GM12878 (cell line): ENCODE measurements at regions not wholly inside any gene's neighbourhood (a gene's known extent, or its start where the extent isn't known, plus 50 kb on each side); places are given as distances from the start of the nearest gene placed in this dataset.
"Not testable (repeated sequence)": the region's sequence is repeated elsewhere in the genome, so short reads cannot be mapped to it uniquely, and the experiment has no call there.

Experiments
- ATAC-seq: fragments of 200-7000 bp; cut with Tn5 transposase; 3 replicates; pipeline ENCODE4 v1.9.1; 2020; ENCODE audit warnings: mild to moderate bottlenecking, moderate library complexity
- BruUV-seq: library from RNA; stranded (reverse); fragments of 400-500 nt; replicated peaks from 2 replicates; lab custom pipeline; 2021; lab: Mats Ljungman, UMichigan
- CTCF ChIA-PET: fragments of 300-600 bp; sonication (Branson Sonifier 250); formaldehyde crosslinking; extraction: SDS; loops from one replicate; lab custom pipeline; 2021; ENCODE audit warnings: inconsistent platforms; lab: Yijun Ruan, JAX
- POLR2A ChIA-PET: fragments of 350-600 bp; formaldehyde crosslinking; extraction: SDS; loops from one replicate; lab custom pipeline; 2021; ENCODE audit warnings: inconsistent platforms; lab: Charles Lee
- RAD21 ChIA-PET: fragments of 300-600 bp; sonication (Branson Sonifier 250); formaldehyde crosslinking; loops from one replicate; lab custom pipeline; 2023; ENCODE audit warnings: antibody characterized with exemption; ENCODE audit not compliant: unreplicated experiment; lab: Charles Lee
- SMC1A ChIA-PET: fragments of 300-600 bp; sonication (Branson Sonifier 250); formaldehyde crosslinking; loops from one replicate; lab custom pipeline; 2023; ENCODE audit not compliant: unreplicated experiment, uncharacterized antibody; lab: Charles Lee
- DNase-seq: peaks from one replicate; pipeline ENCODE4 v3.0.0-alpha.2; 2011; ENCODE audit warnings: low read depth, low spot score
- FAIRE-seq: peaks from 3 replicates; lab custom pipeline; 2011; peaks lifted over from hg19 to GRCh38; lab: Jason Lieb, UNC
- H2AFZ ChIP-seq: 2 replicates; pipeline ENCODE4 v1.6.0; 2011; ENCODE audit warnings: low read depth, low read length, control low read depth; ENCODE audit not compliant: control insufficient read depth
- H3K27ac ChIP-seq: 2 replicates; pipeline ENCODE4 v1.5.1; 2011; ENCODE audit warnings: control low read depth; ENCODE audit not compliant: control insufficient read depth, insufficient read depth
- H3K27me3 ChIP-seq, 2 experiments: replicated peaks in 1 of 2; 2 replicates each; pipeline versions ENCODE4 v1.6.0 to v1.6.1; 2011; ENCODE audit warnings: low read length in 1 of 2; ENCODE audit not compliant: control insufficient read depth in 2 of 2, insufficient read depth in 2 of 2
- H3K36me3 ChIP-seq, 2 experiments: 2 replicates each; pipeline ENCODE4 v1.5.1; 2011; ENCODE audit warnings: low read length in 1 of 2; ENCODE audit not compliant: control insufficient read depth in 2 of 2, insufficient read depth in 2 of 2
- H3K4me1 ChIP-seq: 2 replicates; pipeline ENCODE4 v1.6.1; 2011; ENCODE audit warnings: mild to moderate bottlenecking, low read length, moderate library complexity, mixed read lengths; ENCODE audit not compliant: control insufficient read depth, insufficient read depth
- H3K4me2 ChIP-seq: 2 replicates; pipeline ENCODE4 v1.6.0; 2011; ENCODE audit warnings: control low read depth; ENCODE audit not compliant: control insufficient read depth, insufficient read depth
- H3K4me3 ChIP-seq: fragments of 200-600 bp; sonication (generic); 2 replicates; pipeline ENCODE4 v1.5.1; 2016
- H3K79me2 ChIP-seq: 2 replicates; pipeline ENCODE4 v1.6.0; 2011; ENCODE audit warnings: low read length; ENCODE audit not compliant: control insufficient read depth, insufficient read depth
- H3K9ac ChIP-seq: 2 replicates; pipeline ENCODE4 v1.8.0; 2011; ENCODE audit warnings: low read length, control low read depth, mixed read lengths; ENCODE audit not compliant: control insufficient read depth, insufficient read depth
- H3K9me3 ChIP-seq: replicated peaks from 3 replicates; pipeline ENCODE4 v1.5.1; 2011; ENCODE audit warnings: mild to moderate bottlenecking, low read length; ENCODE audit not compliant: control insufficient read depth, insufficient read depth
- H4K20me1 ChIP-seq: 2 replicates; pipeline ENCODE4 v1.6.0; 2011; ENCODE audit not compliant: control insufficient read depth, insufficient read depth
- MYB ChIP-seq: fragments of 150-350 bp; IDR thresholded peaks from 2 replicates; pipeline ENCODE4 v1.6.1; 2014; ENCODE audit warnings: mild to moderate bottlenecking, low read depth, low read length, borderline replicate concordance
- NFYB ChIP-seq: IDR thresholded peaks from 2 replicates; pipeline ENCODE4 v1.6.1; 2011; ENCODE audit warnings: low read depth, mild to moderate bottlenecking, low read length, improper control_type of control experiment, moderate library complexity; ENCODE audit not compliant: insufficient read depth
- USF1 ChIP-seq: IDR thresholded peaks from 2 replicates; pipeline ENCODE4 v1.6.1; 2011; ENCODE audit warnings: borderline replicate concordance, low read depth, mild to moderate bottlenecking, moderate library complexity, mixed read lengths, low read length; ENCODE audit not compliant: insufficient read depth; ENCODE audit errors: extremely low read length
- WGBS: methylation state at CpG from one replicate; pipeline ENCODE4 v1.1.6; 2016; ENCODE audit warnings: low lambda C conversion rate; ENCODE audit not compliant: insufficient replicate concordance, insufficient coverage; ENCODE audit errors: missing lambda C conversion rate; 5-methylcytosine and 5-hydroxymethylcytosine counted together
- in situ Hi-C: fragments of 300-500 bp; cut with MboI; formaldehyde crosslinking; loops from 9 replicates; pipeline ENCODE4 v1.14.3; 2018; ENCODE audit warnings: mixed read lengths
- intact Hi-C: fragments of 100-400 bp; cut with micrococcal nuclease; formaldehyde crosslinking; loops from one replicate; pipeline ENCODE4 v1.14.2; 2022; ENCODE audit not compliant: unreplicated experiment

- H3K36me3 ChIP-seq, H3K79me2 ChIP-seq, CTCF ChIA-PET, H3K9me3 ChIP-seq, BruUV-seq, H3K27me3 ChIP-seq, H2AFZ ChIP-seq, FAIRE-seq, H3K4me3 ChIP-seq, H3K4me2 ChIP-seq, H3K27ac ChIP-seq, intact Hi-C loops, ATAC-seq, POLR2A ChIA-PET, DNase-seq, RAD21 ChIA-PET, H3K4me1 ChIP-seq, H4K20me1 ChIP-seq, SMC1A ChIA-PET, H3K9ac ChIP-seq, in situ Hi-C loops: not testable (repeated sequence)
- 0% methylated on average over 1 of the region's 1 CpG for whole genome bisulfite sequencing
Observed at GRCh38 chr4:173718504-173718903, 188.5 kb upstream of the HAND2 start.

GRCh38 chr4:173717581-173717980, 187.6 kb upstream of the HAND2 start:
- Histone ChIP-seq H2AFZ (no peak overlapping the region), H3K4me3 (no peak overlapping the region), H3K79me2 (no peaks in the 10 kb centered on the region), H3K9ac (no peak overlapping the region), H4K20me1 (no peaks in the 10 kb centered on the region), H3K27me3 (no peaks in the 10 kb centered on the region), H3K4me2 (no peak overlapping the region), H3K9me3 (no peaks in the 10 kb centered on the region), H3K4me1 (no peaks in the 10 kb centered on the region), H3K27ac (no peak overlapping the region), H3K36me3 (no peaks in the 10 kb centered on the region)
- no peak for ATAC-seq
- in situ Hi-C loops (no loop called here), intact Hi-C loops (no loop called here)
- ChIA-PET CTCF (no interaction called here), SMC1A (no interaction called here), POLR2A (no interaction called here), RAD21 (no interaction called here)
- BruUV-seq: no TSS peak
- FAIRE-seq: no peak
- DNase-seq: no peak
- TF ChIP-seq NFYB (0 out of 2 replicates have a peak, but pooled peaks have one; percentile 8), MYB (no peak), USF1 (no peak)
- WGBS: 37% methylated on average over 10 of the region's 10 CpGs
